Sigmoid colon (tissue), 4 donors: ENCODE measurements at regions not wholly inside any gene's neighbourhood (a gene's known extent, or its start where the extent isn't known, plus 50 kb on each side); places are given as distances from the start of the nearest gene placed in this dataset.

Source experiments
- CTCF ChIP-seq, 4 experiments: fragments of 450-650 bp in 3 of 4; fragments of 200-600 bp in 1 of 4; IDR thresholded peaks; one replicate each; pipeline ENCODE4 v1.5.1; 2016 to 2019; ENCODE audit warnings: antibody characterized with exemption in 4 of 4, mild to moderate bottlenecking in 3 of 4, moderate library complexity in 2 of 4
- POLR2A ChIP-seq, 2 donors: fragments of 450-650 bp; IDR thresholded peaks; one replicate each; pipeline ENCODE4 v1.6.1; 2016; ENCODE audit warnings: antibody characterized with exemption in 2 of 2, mild to moderate bottlenecking in 2 of 2, moderate library complexity in 2 of 2
- POLR2AphosphoS5 ChIP-seq, 4 donors: sonication (generic); formaldehyde crosslinking; IDR thresholded peaks; one replicate each; pipeline ENCODE4 v1.6.1; 2017; ENCODE audit warnings: antibody characterized with exemption in 4 of 4

GRCh38 chr17:53344778-53345177 lies 477.9 kb upstream of the KIF2B start:
- no peak for TF ChIP-seq CTCF (IDR thresholded peaks at IDR 0.05)
- no peak for TF ChIP-seq POLR2AphosphoS5 (IDR thresholded peaks at IDR 0.05)
- TF ChIP-seq POLR2A (IDR thresholded peaks at IDR 0.05), result no peak
